ENCODE measurements at regions not wholly inside any gene's neighbourhood (a gene's known extent, or its start where the extent isn't known, plus 50 kb on each side); places are given as distances from the start of the nearest gene placed in this dataset.

GRCh38 chr3:34533451-34533850 lies 735.0 kb downstream of the PDCD6IP start:
- no peak overlapping the region for H3K27ac ChIP-seq
- TF ChIP-seq CTCF (conservative IDR thresholded peaks at IDR 0.05) = no peak
- TF ChIP-seq ZFX (IDR thresholded peaks at IDR 0.05) = no peak

DNA sequence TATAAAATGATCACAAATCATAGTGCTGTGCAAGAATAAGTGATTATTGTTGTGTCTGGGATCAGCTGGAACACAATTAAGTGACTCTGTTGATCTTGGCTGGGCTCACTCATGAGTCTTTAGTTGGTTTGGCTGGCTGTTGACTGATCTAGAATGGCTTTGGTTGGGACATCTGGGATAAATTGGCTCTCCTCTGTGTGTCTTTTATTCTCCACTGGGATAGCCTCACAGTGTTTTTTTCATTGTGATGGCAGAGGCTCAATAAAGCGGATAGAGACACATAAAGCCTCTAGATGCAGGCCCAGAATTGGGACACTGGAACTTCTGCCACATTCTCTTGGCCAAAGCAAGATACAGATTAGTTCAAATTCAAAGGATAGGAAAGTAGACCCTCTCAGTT lies 735.6 kb downstream of the PDCD6IP start:
- TF ChIP-seq ZFX (IDR thresholded peaks at IDR 0.05) = no peak
- no peak for TF ChIP-seq CTCF (conservative IDR thresholded peaks at IDR 0.05)
- no peak overlapping the region for H3K27ac ChIP-seq

DNA sequence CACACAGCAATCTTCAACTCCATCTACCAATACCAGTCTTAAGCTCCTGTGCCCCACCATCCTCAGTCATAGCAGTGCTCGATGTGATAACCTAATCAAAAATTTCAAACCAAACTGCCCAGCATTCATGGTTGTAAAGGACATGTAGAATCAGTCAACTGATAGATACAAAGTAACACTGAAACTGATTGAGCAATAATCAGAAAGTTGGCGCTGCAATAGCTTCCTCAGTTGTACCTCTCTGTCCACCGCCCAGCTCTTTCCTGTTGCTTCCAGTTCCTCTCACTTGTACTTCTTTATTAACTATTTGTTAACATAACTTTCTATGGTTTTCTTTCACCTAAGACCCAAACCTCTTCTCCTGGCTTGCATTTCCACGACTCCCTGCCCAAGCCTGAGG lies 745.7 kb downstream of the PDCD6IP start:
- H3K27ac ChIP-seq = no peak overlapping the region
- no peak for TF ChIP-seq CTCF (conservative IDR thresholded peaks at IDR 0.05)
- TF ChIP-seq ZFX (IDR thresholded peaks at IDR 0.05) = no peak

- H3K27ac ChIP-seq = no peak overlapping the region
- no peak for TF ChIP-seq ZFX (IDR thresholded peaks at IDR 0.05)
- no peak for TF ChIP-seq CTCF (conservative IDR thresholded peaks at IDR 0.05)
These were observed 749.0 kb downstream of the PDCD6IP start for GRCh38 chr3:34547297-34547920.

DNA sequence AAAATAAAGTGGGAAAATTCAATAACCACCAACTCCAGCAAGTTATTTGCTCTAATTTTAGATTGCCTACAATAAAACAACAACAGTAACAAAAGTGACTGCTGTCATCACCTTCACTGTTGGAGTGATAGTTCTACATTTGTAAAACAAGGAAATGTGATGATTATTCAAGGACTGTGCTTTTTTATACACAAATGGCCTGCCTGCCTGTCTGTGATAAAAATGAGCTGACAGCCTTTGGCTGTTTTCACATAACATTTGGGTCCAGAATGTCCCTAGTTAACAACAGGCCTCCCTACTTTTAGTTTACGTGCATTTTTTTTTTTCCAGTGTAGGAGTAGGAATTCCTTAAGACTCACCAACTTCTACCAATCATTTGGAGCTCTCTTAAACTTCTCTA lies 768.8 kb downstream of the PDCD6IP start:
- TF ChIP-seq ZFX (IDR thresholded peaks at IDR 0.05) (no peak), CTCF (conservative IDR thresholded peaks at IDR 0.05) (no peak)
- no peak overlapping the region for H3K27ac ChIP-seq

- no peak overlapping the region for H3K27ac ChIP-seq
- TF ChIP-seq CTCF (conservative IDR thresholded peaks at IDR 0.05) (no peak), ZFX (IDR thresholded peaks at IDR 0.05) (no peak)
These were observed 770.3 kb downstream of the PDCD6IP start for GRCh38 chr3:34568766-34569165.

DNA sequence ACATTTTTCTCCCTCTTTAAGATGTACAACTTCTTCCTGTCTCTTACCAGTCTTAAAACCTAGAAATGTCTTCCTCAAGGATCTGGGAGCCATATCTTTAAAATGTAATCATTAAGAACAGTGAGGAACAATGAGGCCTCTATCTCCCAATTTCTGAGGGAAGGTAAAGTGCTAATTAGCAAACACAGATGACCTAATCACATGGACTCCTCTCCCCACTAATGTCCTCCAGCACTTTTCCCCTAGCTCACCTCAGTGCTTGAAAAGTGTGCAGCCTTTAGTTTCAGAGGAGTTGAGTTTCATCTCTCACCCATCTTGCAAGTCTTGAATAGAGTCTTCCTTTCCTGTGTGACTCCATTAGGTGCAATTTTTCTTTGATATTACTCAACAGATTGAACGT lies 771.0 kb downstream of the PDCD6IP start:
- no peak overlapping the region for H3K27ac ChIP-seq
- TF ChIP-seq ZFX (IDR thresholded peaks at IDR 0.05) = no peak
- TF ChIP-seq CTCF (conservative IDR thresholded peaks at IDR 0.05) = no peak
